Calu3 (cell line): ENCODE measurements at regions not wholly inside any gene's neighbourhood (a gene's known extent, or its start where the extent isn't known, plus 50 kb on each side); places are given as distances from the start of the nearest gene placed in this dataset.

ENCODE experiments used
- BruUV-seq: library from RNA; stranded (reverse); fragments of 400-500 nt; replicated peaks from 2 replicates; lab custom pipeline; 2021; lab: Mats Ljungman, UMichigan
- CTCF ChIA-PET: fragments of 300-600 bp; sonication (Branson Sonifier 250); formaldehyde crosslinking; loops from one replicate; lab custom pipeline; 2022; ENCODE audit warnings: antibody characterized with exemption; lab: Charles Lee
- DNase-seq: peaks from one replicate; pipeline ENCODE4 v3.0.0; 2022
- H3K27ac Mint-ChIP-seq: one replicate; pipeline ENCODE4 v1.8.0; 2022; ENCODE audit warnings: mixed read lengths; ENCODE audit not compliant: unreplicated experiment
- H3K27me3 Mint-ChIP-seq: one replicate; pipeline ENCODE4 v1.8.0; 2022; ENCODE audit warnings: mixed read lengths; ENCODE audit not compliant: unreplicated experiment
- H3K36me3 Mint-ChIP-seq: one replicate; pipeline ENCODE4 v1.8.0; 2022; ENCODE audit warnings: mild to moderate bottlenecking, moderate library complexity, mixed read lengths; ENCODE audit not compliant: insufficient read depth, unreplicated experiment
- H3K4me1 Mint-ChIP-seq: one replicate; pipeline ENCODE4 v1.8.0; 2022; ENCODE audit warnings: mild to moderate bottlenecking, low read depth, mixed read lengths; ENCODE audit not compliant: unreplicated experiment
- H3K4me3 Mint-ChIP-seq: one replicate; pipeline ENCODE4 v1.8.0; 2022; ENCODE audit warnings: mild to moderate bottlenecking, low read depth, moderate library complexity, mixed read lengths; ENCODE audit not compliant: unreplicated experiment
- H3K9me3 Mint-ChIP-seq: one replicate; pipeline ENCODE4 v1.8.0; 2022; ENCODE audit warnings: low read depth, mixed read lengths; ENCODE audit not compliant: unreplicated experiment
- intact Hi-C: fragments of 100-400 bp; cut with micrococcal nuclease; formaldehyde crosslinking; loops from one replicate; pipeline ENCODE4 v1.10.0; 2022; ENCODE audit not compliant: unreplicated experiment
- TF ChIP-seq, protein P1 (sequence below): fragments of 200-600 bp; IDR thresholded peaks from one replicate; pipeline ENCODE4 v1.8.0; 2022; ENCODE audit warnings: antibody characterized with exemption; ENCODE audit not compliant: unreplicated experiment

- no peaks in the 10 kb centered on the region for H3K27me3 Mint-ChIP-seq
- no TSS peak for BruUV-seq
- no peaks in the 10 kb centered on the region for H3K36me3 Mint-ChIP-seq
- H3K4me3 Mint-ChIP-seq: no peak overlapping the region
- CTCF ChIA-PET: no interaction called here
- no peaks in the 10 kb centered on the region for H3K4me1 Mint-ChIP-seq
- intact Hi-C loops: no loop called here
- no peaks in the 10 kb centered on the region for H3K9me3 Mint-ChIP-seq
- TF ChIP-seq, protein P1, sequence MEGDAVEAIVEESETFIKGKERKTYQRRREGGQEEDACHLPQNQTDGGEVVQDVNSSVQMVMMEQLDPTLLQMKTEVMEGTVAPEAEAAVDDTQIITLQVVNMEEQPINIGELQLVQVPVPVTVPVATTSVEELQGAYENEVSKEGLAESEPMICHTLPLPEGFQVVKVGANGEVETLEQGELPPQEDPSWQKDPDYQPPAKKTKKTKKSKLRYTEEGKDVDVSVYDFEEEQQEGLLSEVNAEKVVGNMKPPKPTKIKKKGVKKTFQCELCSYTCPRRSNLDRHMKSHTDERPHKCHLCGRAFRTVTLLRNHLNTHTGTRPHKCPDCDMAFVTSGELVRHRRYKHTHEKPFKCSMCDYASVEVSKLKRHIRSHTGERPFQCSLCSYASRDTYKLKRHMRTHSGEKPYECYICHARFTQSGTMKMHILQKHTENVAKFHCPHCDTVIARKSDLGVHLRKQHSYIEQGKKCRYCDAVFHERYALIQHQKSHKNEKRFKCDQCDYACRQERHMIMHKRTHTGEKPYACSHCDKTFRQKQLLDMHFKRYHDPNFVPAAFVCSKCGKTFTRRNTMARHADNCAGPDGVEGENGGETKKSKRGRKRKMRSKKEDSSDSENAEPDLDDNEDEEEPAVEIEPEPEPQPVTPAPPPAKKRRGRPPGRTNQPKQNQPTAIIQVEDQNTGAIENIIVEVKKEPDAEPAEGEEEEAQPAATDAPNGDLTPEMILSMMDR: no peak
- DNase-seq: no peak
- no peak overlapping the region for H3K27ac Mint-ChIP-seq
Observed at GRCh38 chr4:126227428-126227827, 912.7 kb downstream of the FAT4 start.

GRCh38 chr4:126230269-126230668 lies 915.5 kb downstream of the FAT4 start:
- DNase-seq: no peak
- H3K4me3 Mint-ChIP-seq: no peak overlapping the region
- TF ChIP-seq, protein P1: no peak
- no peaks in the 10 kb centered on the region for H3K4me1 Mint-ChIP-seq
- CTCF ChIA-PET: no interaction called here
- intact Hi-C loops: loop anchor here (10.0 kb wide), 2 partner anchors 375 to 1175 kb away; no protein-coding TSS in a partner anchor
- BruUV-seq: no TSS peak
- H3K27ac Mint-ChIP-seq: no peak overlapping the region
- no peaks in the 10 kb centered on the region for H3K36me3 Mint-ChIP-seq
- no peaks in the 10 kb centered on the region for H3K27me3 Mint-ChIP-seq
- no peaks in the 10 kb centered on the region for H3K9me3 Mint-ChIP-seq

- BruUV-seq: no TSS peak
- Mint-ChIP-seq H3K4me3 (no peak overlapping the region), H3K27ac (no peak overlapping the region), H3K9me3 (no peaks in the 10 kb centered on the region), H3K4me1 (no peaks in the 10 kb centered on the region), H3K27me3 (no peaks in the 10 kb centered on the region), H3K36me3 (no peaks in the 10 kb centered on the region)
- no peak for DNase-seq
- CTCF ChIA-PET: no interaction called here
- TF ChIP-seq, protein P1: no peak
- intact Hi-C loops: loop anchor here (10.0 kb wide), 2 partner anchors 371 to 1171 kb away; no protein-coding TSS in a partner anchor
Observed at GRCh38 chr4:126233483-126233882, 918.7 kb downstream of the FAT4 start.

DNA sequence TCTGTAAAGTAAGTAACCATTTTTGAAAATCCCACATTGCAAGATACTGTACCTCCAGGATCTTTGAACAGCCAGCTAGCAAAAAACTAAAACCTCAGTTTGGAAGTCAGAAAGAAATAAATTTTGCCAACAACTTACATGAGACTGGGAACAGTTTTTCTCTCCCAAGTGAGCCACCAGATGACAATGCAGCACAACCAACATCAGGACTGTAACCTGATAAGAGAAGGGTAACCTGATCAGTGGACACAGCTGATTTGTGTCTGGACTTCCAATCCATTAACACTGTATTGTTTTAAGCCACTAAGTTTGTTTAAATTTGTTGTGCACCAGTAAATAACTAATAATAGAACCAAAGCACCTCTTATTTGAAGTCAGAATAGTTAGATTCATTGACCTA lies 923.3 kb downstream of the FAT4 start:
- no peak overlapping the region for H3K27ac Mint-ChIP-seq
- CTCF ChIA-PET: interaction anchor here (0.7 kb wide), 1 partner anchor 1339 kb away, joined by 3 read pairs; no protein-coding TSS in a partner anchor

More for the DNA sequence above, 923.3 kb downstream of the FAT4 start:
- H3K27me3 Mint-ChIP-seq: no peaks in the 10 kb centered on the region
- no peaks in the 10 kb centered on the region for H3K4me1 Mint-ChIP-seq
- intact Hi-C loops: loop anchor here (10.0 kb wide), 2 partner anchors 367 to 1167 kb away; no protein-coding TSS in a partner anchor
- TF ChIP-seq, protein P1: no peak
- no TSS peak for BruUV-seq
- DNase-seq: no peak
- no peaks in the 10 kb centered on the region for H3K36me3 Mint-ChIP-seq
- no peak overlapping the region for H3K4me3 Mint-ChIP-seq
- no peaks in the 10 kb centered on the region for H3K9me3 Mint-ChIP-seq
